Progenitor cell of endocrine pancreas (in vitro differentiated cells): ENCODE measurements at regions not wholly inside any gene's neighbourhood (a gene's known extent, or its start where the extent isn't known, plus 50 kb on each side); places are given as distances from the start of the nearest gene placed in this dataset.

Experiments
- DNase-seq: peaks from one replicate; pipeline ENCODE4 v3.0.0; 2021; ENCODE audit warnings: low spot score; ENCODE audit not compliant: unreplicated experiment
- H3K27ac Mint-ChIP-seq: 2 replicates; pipeline ENCODE4 v1.8.0; 2021; ENCODE audit warnings: mild to moderate bottlenecking, moderate library complexity, mixed read lengths
- H3K27me3 Mint-ChIP-seq: 2 replicates; pipeline ENCODE4 v1.8.0; 2021; ENCODE audit warnings: mixed read lengths
- H3K36me3 Mint-ChIP-seq: 2 replicates; pipeline ENCODE4 v1.8.0; 2022; ENCODE audit warnings: mixed read lengths; ENCODE audit not compliant: insufficient read depth
- H3K4me1 Mint-ChIP-seq: 2 replicates; pipeline ENCODE4 v1.8.0; 2021; ENCODE audit warnings: low read depth, mixed read lengths
- H3K4me3 Mint-ChIP-seq: 2 replicates; pipeline ENCODE4 v1.8.0; 2021; ENCODE audit warnings: low read depth, mild to moderate bottlenecking, moderate library complexity, mixed read lengths
- H3K9me3 Mint-ChIP-seq: 2 replicates; pipeline ENCODE4 v1.8.0; 2021; ENCODE audit warnings: low read depth, mixed read lengths
- TF ChIP-seq, protein P1 (sequence below): fragments of 200-600 bp; sonication (generic); IDR thresholded peaks from one replicate; pipeline ENCODE4 v1.5.0; 2021; ENCODE audit warnings: antibody characterized with exemption, mild to moderate bottlenecking; ENCODE audit not compliant: unreplicated experiment

DNA sequence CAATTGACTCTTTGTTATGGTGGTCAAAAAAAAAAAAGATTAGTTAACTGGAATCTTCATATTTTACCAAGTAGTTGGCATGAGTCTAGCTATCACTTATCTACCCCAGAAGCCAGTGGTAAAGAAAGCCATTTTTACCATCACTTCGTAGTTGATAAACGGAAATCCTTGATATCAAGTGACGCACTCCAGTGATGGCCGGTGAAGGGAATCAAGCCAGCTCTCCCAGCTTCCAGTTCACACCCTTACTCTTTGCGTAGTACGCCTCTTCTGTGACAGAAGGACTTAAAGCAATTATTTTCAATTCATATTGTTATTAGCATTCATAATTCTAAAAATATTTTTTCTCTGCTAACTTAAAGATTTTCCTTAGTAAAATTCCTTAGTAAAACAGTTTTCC is 447.9 kb downstream of the GPATCH2 start:
- TF ChIP-seq, protein P1, sequence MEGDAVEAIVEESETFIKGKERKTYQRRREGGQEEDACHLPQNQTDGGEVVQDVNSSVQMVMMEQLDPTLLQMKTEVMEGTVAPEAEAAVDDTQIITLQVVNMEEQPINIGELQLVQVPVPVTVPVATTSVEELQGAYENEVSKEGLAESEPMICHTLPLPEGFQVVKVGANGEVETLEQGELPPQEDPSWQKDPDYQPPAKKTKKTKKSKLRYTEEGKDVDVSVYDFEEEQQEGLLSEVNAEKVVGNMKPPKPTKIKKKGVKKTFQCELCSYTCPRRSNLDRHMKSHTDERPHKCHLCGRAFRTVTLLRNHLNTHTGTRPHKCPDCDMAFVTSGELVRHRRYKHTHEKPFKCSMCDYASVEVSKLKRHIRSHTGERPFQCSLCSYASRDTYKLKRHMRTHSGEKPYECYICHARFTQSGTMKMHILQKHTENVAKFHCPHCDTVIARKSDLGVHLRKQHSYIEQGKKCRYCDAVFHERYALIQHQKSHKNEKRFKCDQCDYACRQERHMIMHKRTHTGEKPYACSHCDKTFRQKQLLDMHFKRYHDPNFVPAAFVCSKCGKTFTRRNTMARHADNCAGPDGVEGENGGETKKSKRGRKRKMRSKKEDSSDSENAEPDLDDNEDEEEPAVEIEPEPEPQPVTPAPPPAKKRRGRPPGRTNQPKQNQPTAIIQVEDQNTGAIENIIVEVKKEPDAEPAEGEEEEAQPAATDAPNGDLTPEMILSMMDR = no peak
- Mint-ChIP-seq H3K27ac (no peak overlapping the region), H3K27me3 (peaks cover 33% of the 10 kb centered on the region), H3K4me3 (no peak overlapping the region), H3K9me3 (peaks cover 7% of the 10 kb centered on the region), H3K4me1 (no peaks in the 10 kb centered on the region), H3K36me3 (no peaks in the 10 kb centered on the region)
- no peak for DNase-seq

DNA sequence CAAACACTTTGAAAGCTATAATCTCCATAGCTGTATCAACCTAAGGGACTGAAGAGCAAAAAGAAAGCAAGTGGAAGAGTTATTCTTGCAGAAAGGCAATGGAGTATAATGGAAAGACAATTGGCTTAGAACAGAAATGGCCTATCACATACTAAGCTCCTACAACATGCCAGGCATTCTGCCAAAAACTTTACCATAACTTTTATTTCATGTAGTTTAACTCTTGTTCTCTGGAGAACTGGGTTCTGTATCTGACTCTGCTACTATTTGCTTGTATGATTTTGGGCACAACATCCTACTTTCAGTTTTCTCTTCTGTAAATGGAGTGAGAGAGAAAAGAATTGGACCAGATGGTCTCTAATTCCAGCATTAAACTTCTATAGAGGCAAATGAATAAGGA is 449.1 kb downstream of the GPATCH2 start:
- TF ChIP-seq, protein P1 = no peak
- Mint-ChIP-seq H3K27me3 (peaks cover 38% of the 10 kb centered on the region), H3K4me3 (no peak overlapping the region), H3K36me3 (no peaks in the 10 kb centered on the region), H3K9me3 (no peaks in the 10 kb centered on the region), H3K4me1 (no peaks in the 10 kb centered on the region), H3K27ac (no peak overlapping the region)
- DNase-seq = no peak

DNA sequence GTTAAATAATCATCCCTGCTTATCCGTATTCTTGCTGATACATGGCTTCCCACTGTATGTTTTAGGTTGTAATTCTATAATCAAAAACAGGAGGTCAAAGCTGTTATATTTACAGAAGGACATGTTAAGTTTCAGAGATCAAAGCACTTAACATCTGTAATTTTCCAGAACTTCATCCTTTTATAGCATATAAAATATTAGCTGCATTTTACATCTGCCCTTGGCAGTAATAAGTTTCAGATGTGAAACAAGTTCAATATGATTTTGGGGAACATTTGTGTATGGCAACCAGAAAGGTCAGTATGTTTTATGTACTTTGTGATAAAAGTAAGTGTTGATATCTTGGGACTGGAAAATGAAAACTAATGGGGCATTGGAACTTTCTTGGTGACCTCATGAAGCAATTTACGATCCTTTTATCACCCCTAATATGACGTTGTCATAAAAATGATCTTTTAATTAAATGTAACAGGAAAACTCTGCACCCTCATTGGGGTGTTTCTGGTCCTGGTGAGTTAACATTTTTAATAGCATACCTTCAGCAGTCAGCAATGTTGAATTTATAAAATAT is 449.6 kb downstream of the GPATCH2 start:
- Mint-ChIP-seq H3K27ac (no peak overlapping the region), H3K4me3 (no peak overlapping the region), H3K4me1 (no peaks in the 10 kb centered on the region), H3K36me3 (no peaks in the 10 kb centered on the region), H3K9me3 (no peaks in the 10 kb centered on the region), H3K27me3 (peaks cover 38% of the 10 kb centered on the region)
- DNase-seq = no peak
- TF ChIP-seq, protein P1 = no peak

DNA sequence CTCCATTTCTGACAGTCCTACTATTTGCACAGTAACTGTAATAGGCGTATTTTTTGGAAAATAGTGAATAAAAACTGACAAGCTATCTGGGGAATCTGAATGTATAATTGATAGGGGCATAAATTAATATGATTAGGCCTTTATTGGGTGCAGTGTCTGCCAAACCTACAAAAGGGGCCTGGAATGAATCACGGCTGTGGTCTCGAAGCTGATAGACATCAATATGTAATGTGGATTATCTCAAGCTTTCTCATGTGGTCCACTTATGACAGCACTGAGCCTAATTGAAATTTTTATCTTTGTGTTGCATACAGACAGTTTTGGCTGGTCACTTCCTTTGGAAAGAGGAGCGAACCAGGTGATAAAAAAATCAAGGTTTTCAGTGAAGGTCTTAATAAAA is 450.4 kb downstream of the GPATCH2 start:
- Mint-ChIP-seq H3K27me3 (peaks cover 38% of the 10 kb centered on the region), H3K9me3 (no peaks in the 10 kb centered on the region), H3K4me1 (no peaks in the 10 kb centered on the region), H3K36me3 (no peaks in the 10 kb centered on the region), H3K4me3 (no peak overlapping the region), H3K27ac (no peak overlapping the region)
- DNase-seq = no peak
- TF ChIP-seq, protein P1 = no peak

DNA sequence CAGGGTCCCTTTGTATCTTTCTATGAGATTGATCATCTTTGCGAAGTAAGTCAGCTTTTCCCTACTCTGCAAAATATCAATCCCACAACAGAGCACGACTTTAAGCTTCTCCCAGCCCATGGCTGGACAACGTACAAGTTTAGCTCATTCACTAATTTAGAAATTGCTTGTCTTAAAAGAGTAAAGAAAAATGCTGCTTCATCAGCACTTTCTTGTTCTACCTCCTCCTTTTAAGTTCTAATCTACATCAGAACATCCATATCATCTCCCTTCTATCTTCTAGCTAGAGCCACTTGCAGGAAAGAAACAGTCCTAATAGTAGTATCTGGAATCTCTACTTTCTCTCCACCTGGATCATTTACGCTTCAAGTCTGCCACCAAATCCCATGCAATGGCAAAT is 441.2 kb upstream of the ESRRG start:
- TF ChIP-seq, protein P1 = no peak
- H3K9me3 Mint-ChIP-seq = no peaks in the 10 kb centered on the region
- no peaks in the 10 kb centered on the region for H3K36me3 Mint-ChIP-seq
- H3K27ac Mint-ChIP-seq = no peak overlapping the region
- H3K4me1 Mint-ChIP-seq = no peaks in the 10 kb centered on the region
- no peak overlapping the region for H3K4me3 Mint-ChIP-seq
- no peak for DNase-seq
- H3K27me3 Mint-ChIP-seq = peaks cover 10% of the 10 kb centered on the region
